Astrocyte of the cerebellum (primary cell): ENCODE measurements at regions not wholly inside any gene's neighbourhood (a gene's known extent, or its start where the extent isn't known, plus 50 kb on each side); places are given as distances from the start of the nearest gene placed in this dataset.
"Not testable (repeated sequence)": the region's sequence is repeated elsewhere in the genome, so short reads cannot be mapped to it uniquely, and the experiment has no call there.

Experiments used
- DNase-seq: peaks from one replicate; pipeline ENCODE4 v3.0.0-alpha.2; 2011; ENCODE audit warnings: low read depth
- H3K4me3 ChIP-seq: 2 replicates; pipeline ENCODE4 v1.5.1; 2011; ENCODE audit warnings: mild to moderate bottlenecking, low read depth, low read length, moderate library complexity
- in situ Hi-C: cut with HindIII; loops from 2 replicates; pipeline ENCODE4 v1.10.0; 2017; ENCODE audit warnings: low sequenced_read_pairs
- TF ChIP-seq, protein P1 (sequence below): IDR thresholded peaks from 2 replicates; pipeline ENCODE4 v1.5.1; 2012; ENCODE audit warnings: low read length, low read depth, moderate library complexity, mild to moderate bottlenecking; ENCODE audit errors: missing control alignments

DNA sequence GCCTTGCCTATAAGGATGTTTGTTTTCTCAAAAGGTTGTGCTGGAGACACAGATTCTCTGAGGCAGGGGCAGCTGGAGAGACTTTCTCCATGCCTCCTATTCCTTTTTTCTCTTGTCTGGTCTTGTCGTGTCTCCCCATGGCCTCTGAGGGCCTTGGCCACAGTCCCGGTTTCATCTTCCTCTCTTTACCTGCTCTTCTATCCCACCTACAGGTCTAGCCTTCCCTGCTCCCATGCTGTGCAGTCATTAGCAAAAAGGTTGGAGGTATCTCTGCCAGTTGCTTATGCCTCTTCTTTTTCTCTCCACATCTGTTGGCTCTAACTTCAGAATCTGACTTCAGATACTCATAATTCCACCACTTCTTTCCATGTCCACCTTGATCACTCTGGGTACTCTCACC lies 191.1 kb downstream of the IL20RB start:
- DNase-seq = no peak
- in situ Hi-C loops = no loop called here
- TF ChIP-seq, protein P1, sequence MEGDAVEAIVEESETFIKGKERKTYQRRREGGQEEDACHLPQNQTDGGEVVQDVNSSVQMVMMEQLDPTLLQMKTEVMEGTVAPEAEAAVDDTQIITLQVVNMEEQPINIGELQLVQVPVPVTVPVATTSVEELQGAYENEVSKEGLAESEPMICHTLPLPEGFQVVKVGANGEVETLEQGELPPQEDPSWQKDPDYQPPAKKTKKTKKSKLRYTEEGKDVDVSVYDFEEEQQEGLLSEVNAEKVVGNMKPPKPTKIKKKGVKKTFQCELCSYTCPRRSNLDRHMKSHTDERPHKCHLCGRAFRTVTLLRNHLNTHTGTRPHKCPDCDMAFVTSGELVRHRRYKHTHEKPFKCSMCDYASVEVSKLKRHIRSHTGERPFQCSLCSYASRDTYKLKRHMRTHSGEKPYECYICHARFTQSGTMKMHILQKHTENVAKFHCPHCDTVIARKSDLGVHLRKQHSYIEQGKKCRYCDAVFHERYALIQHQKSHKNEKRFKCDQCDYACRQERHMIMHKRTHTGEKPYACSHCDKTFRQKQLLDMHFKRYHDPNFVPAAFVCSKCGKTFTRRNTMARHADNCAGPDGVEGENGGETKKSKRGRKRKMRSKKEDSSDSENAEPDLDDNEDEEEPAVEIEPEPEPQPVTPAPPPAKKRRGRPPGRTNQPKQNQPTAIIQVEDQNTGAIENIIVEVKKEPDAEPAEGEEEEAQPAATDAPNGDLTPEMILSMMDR = no peak
- H3K4me3 ChIP-seq = no peak overlapping the region

GRCh38 chr3:137150825-137151224 lies 193.0 kb downstream of the IL20RB start:
- H3K4me3 ChIP-seq = no peak overlapping the region
- TF ChIP-seq, protein P1 = no peak
- no peak for DNase-seq
- in situ Hi-C loops = no loop called here

- in situ Hi-C loops, DNase-seq, H3K4me3 ChIP-seq: not testable (repeated sequence)
These were observed 195.3 kb downstream of the IL20RB start for GRCh38 chr3:137153046-137153445.

GRCh38 chr3:137163241-137163871 lies 205.6 kb downstream of the IL20RB start:
- in situ Hi-C loops = no loop called here
- TF ChIP-seq, protein P1 = no peak
- no peak for DNase-seq
- no peak overlapping the region for H3K4me3 ChIP-seq

DNA sequence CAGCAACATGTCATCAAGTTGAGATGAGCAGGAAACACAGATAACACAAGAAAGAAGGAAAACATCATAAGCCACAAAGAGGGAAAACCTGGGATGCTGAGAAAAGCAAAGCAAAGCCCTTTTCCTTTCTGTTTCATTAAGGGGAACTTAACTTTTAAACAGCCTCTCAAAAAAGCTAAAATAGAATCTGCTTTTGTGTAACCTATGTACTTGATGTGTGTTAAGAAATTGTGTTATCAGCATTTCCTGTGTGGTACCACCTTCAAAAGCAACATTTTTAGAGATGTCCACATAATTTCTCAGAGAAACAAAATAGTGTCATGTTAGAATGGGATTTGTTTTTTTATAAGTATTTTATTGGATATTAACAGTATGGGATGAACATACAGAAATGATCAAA lies 206.2 kb downstream of the IL20RB start:
- TF ChIP-seq, protein P1 = no peak
- DNase-seq = no peak
- in situ Hi-C loops = no loop called here
- H3K4me3 ChIP-seq = no peak overlapping the region

DNA sequence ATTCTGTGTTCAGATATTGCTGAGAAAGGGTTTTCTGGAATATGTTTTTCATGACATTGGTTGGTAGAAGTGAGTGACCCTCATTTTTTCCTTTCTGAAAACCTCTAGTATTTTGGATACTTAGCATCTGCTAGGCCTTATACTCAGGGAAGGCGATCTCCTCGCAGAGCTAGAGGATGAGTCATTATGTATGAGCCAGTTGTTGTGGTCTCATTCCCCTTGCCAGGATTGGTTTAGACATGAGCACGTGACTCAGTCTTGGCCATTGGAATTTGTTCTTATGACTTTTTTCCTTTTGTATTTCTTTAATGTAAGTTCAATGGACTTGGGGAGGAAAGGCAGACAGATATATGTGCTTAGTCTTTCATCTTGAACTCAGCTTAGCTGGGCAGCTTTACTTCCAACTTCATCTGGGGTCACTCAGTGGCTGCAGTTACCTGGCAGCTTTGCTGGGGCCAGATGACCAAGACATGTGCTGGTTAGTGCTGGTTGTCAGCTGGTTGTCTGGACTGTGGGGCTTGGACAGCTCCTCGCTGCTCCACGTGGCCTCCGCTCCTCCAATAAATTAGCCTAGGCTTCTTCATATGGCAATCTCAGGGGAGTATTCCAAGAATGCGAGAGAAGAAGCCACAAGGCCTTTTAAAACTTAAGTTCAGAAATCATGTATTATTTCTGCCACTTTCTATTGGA lies 207.5 kb downstream of the IL20RB start:
- in situ Hi-C loops = no loop called here
- TF ChIP-seq, protein P1 = no peak
- no peak overlapping the region for H3K4me3 ChIP-seq
- peak; percentile 19 for DNase-seq

GRCh38 chr3:137171834-137172603 lies 214.2 kb downstream of the IL20RB start:
- in situ Hi-C loops = no loop called here
- TF ChIP-seq, protein P1 = no peak
- DNase-seq = no peak
- no peak overlapping the region for H3K4me3 ChIP-seq
